Testis (tissue), 2 donors: ENCODE measurements at regions not wholly inside any gene's neighbourhood (a gene's known extent, or its start where the extent isn't known, plus 50 kb on each side); places are given as distances from the start of the nearest gene placed in this dataset.
A peak's percentile ranks its signal among the peaks of the same experiment; 100 is the strongest.
"Not testable (repeated sequence)": the region's sequence is repeated elsewhere in the genome, so short reads cannot be mapped to it uniquely, and the experiment has no call there.

Experiments
- DNase-seq: peaks from one replicate; pipeline ENCODE4 v3.0.0-alpha.2; 2019
- H3K27ac ChIP-seq, 2 donors: fragments of 200-600 bp; sonication (generic); one replicate each; pipeline ENCODE4 v1.5.1; 2019
- H3K27me3 ChIP-seq: fragments of 200-600 bp; sonication (generic); one replicate; pipeline ENCODE4 v1.5.1; 2019
- H3K36me3 ChIP-seq: fragments of 200-600 bp; sonication (generic); one replicate; pipeline ENCODE4 v1.5.1; 2017; ENCODE audit warnings: low read depth; ENCODE audit errors: missing control alignments
- H3K4me1 ChIP-seq: fragments of 200-600 bp; sonication (generic); one replicate; pipeline ENCODE4 v1.5.1; 2019
- H3K4me3 ChIP-seq, 2 donors: fragments of 200-600 bp; sonication (generic); one replicate each; pipeline ENCODE4 v1.5.1; 2017 to 2019
- H3K9me3 ChIP-seq: fragments of 200-600 bp; sonication (generic); one replicate; pipeline ENCODE4 v1.5.1; 2017
- POLR2A ChIP-seq: fragments of 450-650 bp; IDR thresholded peaks from one replicate; pipeline ENCODE4 v1.6.1; 2017; ENCODE audit warnings: antibody characterized with exemption, mild to moderate bottlenecking, moderate library complexity
- WGBS, 2 donors: methylation state at CpG; one replicate each; pipeline ENCODE4 v1.1.5; 2018; 5-methylcytosine and 5-hydroxymethylcytosine counted together
- intact Hi-C: fragments of 100-400 bp; cut with DNase I; formaldehyde crosslinking; loops from one replicate; pipeline ENCODE4 v1.15.1; 2023; ENCODE audit warnings: low total_unique reads
- TF ChIP-seq, protein P1 (sequence below), 3 experiments: fragments of 450-650 bp in 2 of 3; fragments of 200-600 bp in 1 of 3; sonication (generic) in 1 of 3; IDR thresholded peaks; one replicate each; pipeline ENCODE4 v1.5.1; 2016 to 2019; ENCODE audit warnings: antibody characterized with exemption in 3 of 3, mild to moderate bottlenecking in 2 of 3, moderate library complexity in 1 of 3

DNA sequence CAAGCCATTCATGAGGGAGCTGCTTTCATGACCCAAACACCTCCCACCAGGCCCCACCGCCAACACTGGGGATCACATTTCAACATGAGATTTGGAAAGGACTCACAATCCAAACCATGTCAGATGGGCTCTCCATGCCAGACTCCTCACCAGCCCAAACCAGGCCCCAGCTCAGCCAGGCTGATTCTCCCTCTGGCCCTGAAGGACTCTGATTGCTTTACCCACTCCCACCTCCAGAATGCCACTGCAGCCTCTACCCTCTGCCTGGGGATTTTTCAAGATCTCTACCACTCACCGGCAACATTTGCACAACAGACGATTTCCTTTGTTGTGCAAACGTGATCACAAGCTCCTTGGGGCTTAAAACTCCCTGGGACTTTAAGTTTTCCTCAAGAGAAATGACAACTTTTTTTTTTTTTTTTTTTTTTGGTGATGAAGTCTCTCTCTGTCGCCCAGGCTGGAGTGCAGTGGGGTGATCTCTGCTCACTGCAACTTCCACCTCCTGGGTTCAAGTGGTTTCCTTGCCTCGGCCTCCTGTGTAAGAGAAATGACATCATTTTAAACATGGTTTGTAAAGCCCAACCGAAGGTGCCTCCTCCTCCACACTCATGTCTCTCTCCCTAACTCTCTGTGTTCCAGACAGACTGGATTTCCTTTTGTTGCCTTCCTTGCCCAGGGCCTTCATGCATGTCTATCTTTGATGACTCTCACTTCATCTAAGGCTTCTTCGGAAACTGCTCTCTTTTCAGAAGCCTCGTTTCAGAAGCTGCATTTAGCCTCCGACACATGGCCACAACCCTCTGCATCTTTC, 147.0 kb downstream of the CDH26 start:
- intact Hi-C loops, result no loop called here
- 63 to 70% methylated on average over 10 of the region's 10 CpGs for WGBS, 2 donors
- H3K4me1 ChIP-seq, result no peaks in the 10 kb centered on the region
- no peaks in the 10 kb centered on the region for H3K36me3 ChIP-seq
- no peak for DNase-seq
- H3K9me3 ChIP-seq, result no peaks in the 10 kb centered on the region
- TF ChIP-seq, protein P1, sequence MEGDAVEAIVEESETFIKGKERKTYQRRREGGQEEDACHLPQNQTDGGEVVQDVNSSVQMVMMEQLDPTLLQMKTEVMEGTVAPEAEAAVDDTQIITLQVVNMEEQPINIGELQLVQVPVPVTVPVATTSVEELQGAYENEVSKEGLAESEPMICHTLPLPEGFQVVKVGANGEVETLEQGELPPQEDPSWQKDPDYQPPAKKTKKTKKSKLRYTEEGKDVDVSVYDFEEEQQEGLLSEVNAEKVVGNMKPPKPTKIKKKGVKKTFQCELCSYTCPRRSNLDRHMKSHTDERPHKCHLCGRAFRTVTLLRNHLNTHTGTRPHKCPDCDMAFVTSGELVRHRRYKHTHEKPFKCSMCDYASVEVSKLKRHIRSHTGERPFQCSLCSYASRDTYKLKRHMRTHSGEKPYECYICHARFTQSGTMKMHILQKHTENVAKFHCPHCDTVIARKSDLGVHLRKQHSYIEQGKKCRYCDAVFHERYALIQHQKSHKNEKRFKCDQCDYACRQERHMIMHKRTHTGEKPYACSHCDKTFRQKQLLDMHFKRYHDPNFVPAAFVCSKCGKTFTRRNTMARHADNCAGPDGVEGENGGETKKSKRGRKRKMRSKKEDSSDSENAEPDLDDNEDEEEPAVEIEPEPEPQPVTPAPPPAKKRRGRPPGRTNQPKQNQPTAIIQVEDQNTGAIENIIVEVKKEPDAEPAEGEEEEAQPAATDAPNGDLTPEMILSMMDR (IDR thresholded peaks at IDR 0.05), result no peak
- TF ChIP-seq POLR2A, result no peak
- no peaks in the 10 kb centered on the region for H3K27me3 ChIP-seq
- no peak overlapping the region for H3K27ac ChIP-seq
- H3K4me3 ChIP-seq, result no peak overlapping the region

DNA sequence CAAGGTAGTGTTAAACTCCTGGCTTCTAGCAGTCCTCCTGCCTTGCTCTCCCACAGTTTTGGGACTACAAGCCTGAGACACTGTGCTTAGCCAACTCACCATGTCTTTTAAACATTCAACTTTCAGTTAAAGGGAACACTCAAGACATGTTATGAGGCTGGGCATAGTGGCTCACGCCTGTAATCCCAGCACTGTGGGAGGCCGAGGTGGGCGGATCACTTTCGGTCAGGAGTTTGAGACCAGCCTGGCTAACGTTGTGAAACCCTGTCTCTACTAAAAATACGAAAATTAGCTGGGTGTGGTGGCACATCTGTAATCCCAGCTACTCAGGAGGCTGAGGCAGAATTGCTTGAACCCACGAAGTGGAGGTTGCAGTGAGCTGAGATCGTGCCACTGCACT, 148.0 kb downstream of the CDH26 start:
- 87 to 91% methylated on average over 5 to 8 of the region's 8 CpGs for WGBS, 2 donors
- H3K9me3 ChIP-seq, intact Hi-C loops, H3K4me1 ChIP-seq, H3K36me3 ChIP-seq, H3K4me3 ChIP-seq, H3K27ac ChIP-seq, H3K27me3 ChIP-seq, DNase-seq: not testable (repeated sequence)

DNA sequence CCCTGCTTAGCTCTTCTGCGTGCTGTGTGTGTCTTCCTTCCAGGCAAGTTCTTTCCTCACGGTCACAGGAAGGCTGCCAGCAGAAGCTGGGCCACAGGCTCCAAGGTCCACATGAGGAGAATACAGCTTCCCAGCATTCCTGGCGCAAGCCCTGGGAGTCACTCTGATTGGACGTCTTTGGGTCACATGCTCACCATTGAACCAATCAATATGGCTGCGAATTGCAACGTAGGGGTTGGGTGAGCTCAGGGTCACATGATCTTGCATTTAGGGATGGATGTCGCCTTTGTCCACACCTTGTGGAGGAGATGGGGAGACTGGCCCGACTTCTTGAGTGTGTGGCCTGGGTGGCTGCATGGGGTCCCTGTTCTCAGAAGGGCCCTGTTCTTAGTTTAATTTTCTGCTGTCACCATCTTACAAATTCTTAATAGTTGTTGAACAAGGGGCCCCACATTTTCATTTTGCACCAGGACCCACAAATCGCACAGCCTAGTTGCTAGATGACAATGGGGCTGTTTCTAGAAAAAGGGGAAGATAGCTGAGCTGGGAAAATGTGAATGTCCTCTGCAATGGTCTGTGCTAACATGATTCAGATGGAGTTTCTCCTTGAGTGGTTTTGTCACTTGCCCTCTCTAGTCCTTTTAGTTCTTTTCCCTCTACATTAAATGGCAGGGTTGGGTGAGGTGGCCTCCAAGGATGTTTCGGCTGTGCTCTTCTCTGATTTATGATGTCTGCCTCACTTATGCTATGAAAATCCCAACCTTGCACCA, 149.6 kb downstream of the CDH26 start:
- DNase-seq, result peak; percentile 68
- intact Hi-C loops, result no loop called here
- Histone ChIP-seq H3K27ac (no peak overlapping the region), H3K27me3 (no peaks in the 10 kb centered on the region), H3K36me3 (no peaks in the 10 kb centered on the region), H3K9me3 (no peaks in the 10 kb centered on the region), H3K4me3 (no peak overlapping the region), H3K4me1 (no peaks in the 10 kb centered on the region)
- TF ChIP-seq POLR2A, result no peak
- TF ChIP-seq, protein P1 (IDR thresholded peaks at IDR 0.05), result no peak
- WGBS, 2 donors, result 78 to 82% methylated on average over 9 to 10 of the region's 10 CpGs

DNA sequence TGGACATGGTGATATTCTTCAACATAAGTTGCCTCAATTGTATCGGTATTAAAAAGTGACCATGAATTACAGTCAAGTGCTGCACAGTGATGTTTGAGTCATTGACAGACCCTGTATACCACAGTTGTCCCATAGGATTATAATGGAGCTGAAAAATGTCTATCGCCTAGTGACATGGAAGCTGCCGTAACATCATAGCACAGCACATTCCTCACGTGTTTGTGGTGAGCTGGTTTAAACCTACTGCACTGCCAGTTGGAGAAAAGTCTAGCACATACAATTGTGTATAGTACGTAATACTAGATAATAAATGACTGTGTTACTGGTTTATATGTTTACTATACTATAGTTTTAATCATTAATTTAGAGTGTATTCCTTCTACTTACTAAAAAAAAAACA, 150.2 kb downstream of the CDH26 start:
- H3K4me1 ChIP-seq, result no peaks in the 10 kb centered on the region
- WGBS, 2 donors, result 85 to 87% methylated on average over 5 of the region's 5 CpGs
- H3K4me3 ChIP-seq, result no peak overlapping the region
- DNase-seq, result no peak
- no peak for TF ChIP-seq POLR2A
- TF ChIP-seq, protein P1 (IDR thresholded peaks at IDR 0.05), result no peak
- no peak overlapping the region for H3K27ac ChIP-seq
- no peaks in the 10 kb centered on the region for H3K36me3 ChIP-seq
- intact Hi-C loops, result no loop called here
- H3K9me3 ChIP-seq, result no peaks in the 10 kb centered on the region
- H3K27me3 ChIP-seq, result no peaks in the 10 kb centered on the region

DNA sequence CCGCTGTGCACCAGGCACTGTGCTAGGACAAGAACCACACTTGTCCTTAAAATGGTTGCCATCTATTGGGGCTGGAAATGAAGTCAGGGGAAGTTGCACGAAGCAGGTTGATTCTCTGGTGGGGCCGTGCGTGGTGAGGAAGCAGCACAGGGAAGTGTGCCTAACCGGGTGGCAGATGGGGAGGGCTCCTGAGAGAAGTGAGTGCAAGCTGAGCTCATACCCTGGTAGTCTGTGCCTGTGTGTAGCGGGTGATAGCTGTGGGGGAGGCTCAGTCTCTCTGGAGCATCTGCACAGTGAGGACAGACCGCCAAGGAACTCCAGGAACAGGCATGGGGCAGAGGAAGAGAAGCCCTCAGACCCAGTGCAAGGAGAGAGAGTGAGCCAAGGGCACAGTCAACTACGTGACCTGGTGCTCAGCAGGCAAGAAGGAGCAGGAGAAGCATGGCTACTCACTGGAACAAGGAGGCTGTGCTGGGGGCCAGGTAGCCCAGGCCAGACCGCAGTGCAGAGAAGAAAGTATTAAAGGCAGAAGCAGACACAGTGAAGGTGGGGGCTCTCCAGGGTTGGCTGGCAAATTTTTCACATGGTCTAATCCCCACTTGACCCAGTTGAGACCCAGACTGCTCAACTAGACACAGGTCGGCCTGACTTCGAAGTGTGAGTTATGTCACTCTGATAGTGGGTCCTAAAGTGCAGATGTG, 155.0 kb downstream of the CDH26 start:
- WGBS, 2 donors, result 82 to 83% methylated on average over 11 of the region's 11 CpGs
- Histone ChIP-seq H3K27ac (no peak overlapping the region), H3K27me3 (no peaks in the 10 kb centered on the region), H3K4me1 (peaks cover 4% of the 10 kb centered on the region), H3K36me3 (no peaks in the 10 kb centered on the region), H3K4me3 (no peak overlapping the region), H3K9me3 (no peaks in the 10 kb centered on the region)
- TF ChIP-seq, protein P1 (IDR thresholded peaks at IDR 0.05), result no peak
- TF ChIP-seq POLR2A, result no peak
- intact Hi-C loops, result no loop called here
- no peak for DNase-seq
